B cell (primary cell): ENCODE measurements at regions not wholly inside any gene's neighbourhood (a gene's known extent, or its start where the extent isn't known, plus 50 kb on each side); places are given as distances from the start of the nearest gene placed in this dataset.

ENCODE experiments used
- EZH2 ChIP-seq: IDR thresholded peaks from 2 replicates; pipeline ENCODE4 v1.6.1; 2012; ENCODE audit warnings: borderline replicate concordance, low read depth, mild to moderate bottlenecking, moderate library complexity, low read length; ENCODE audit not compliant: insufficient read depth, poor library complexity, severe bottlenecking
- TF ChIP-seq, protein P1 (sequence below): fragments of 200-600 bp; IDR thresholded peaks from one replicate; pipeline ENCODE4 v1.8.0; 2022; ENCODE audit warnings: antibody characterized with exemption, mild to moderate bottlenecking

DNA sequence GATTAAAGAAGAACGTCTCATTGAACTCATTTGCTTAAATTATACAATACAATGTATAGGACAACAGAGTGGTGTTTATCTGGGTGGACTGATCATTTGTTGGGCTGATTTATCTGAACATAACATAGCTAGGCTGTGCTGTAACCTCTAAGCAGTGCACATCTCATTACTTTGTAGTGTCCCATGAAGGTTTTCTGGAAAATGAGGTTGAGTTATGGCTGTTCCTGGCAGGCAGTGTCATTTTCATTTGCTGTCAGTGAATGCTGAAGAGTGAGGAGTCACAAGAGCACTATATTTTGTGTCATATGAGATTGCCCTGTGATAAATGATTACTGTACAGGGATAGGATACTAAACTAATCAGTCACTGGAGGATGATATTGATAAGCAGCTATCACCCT, 340.2 kb downstream of the HS3ST3B1 start:
- TF ChIP-seq, protein P1, sequence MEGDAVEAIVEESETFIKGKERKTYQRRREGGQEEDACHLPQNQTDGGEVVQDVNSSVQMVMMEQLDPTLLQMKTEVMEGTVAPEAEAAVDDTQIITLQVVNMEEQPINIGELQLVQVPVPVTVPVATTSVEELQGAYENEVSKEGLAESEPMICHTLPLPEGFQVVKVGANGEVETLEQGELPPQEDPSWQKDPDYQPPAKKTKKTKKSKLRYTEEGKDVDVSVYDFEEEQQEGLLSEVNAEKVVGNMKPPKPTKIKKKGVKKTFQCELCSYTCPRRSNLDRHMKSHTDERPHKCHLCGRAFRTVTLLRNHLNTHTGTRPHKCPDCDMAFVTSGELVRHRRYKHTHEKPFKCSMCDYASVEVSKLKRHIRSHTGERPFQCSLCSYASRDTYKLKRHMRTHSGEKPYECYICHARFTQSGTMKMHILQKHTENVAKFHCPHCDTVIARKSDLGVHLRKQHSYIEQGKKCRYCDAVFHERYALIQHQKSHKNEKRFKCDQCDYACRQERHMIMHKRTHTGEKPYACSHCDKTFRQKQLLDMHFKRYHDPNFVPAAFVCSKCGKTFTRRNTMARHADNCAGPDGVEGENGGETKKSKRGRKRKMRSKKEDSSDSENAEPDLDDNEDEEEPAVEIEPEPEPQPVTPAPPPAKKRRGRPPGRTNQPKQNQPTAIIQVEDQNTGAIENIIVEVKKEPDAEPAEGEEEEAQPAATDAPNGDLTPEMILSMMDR = no peak
- TF ChIP-seq EZH2 = no peak
